CD4-positive, CD25-positive, alpha-beta regulatory T cell (primary cell): ENCODE measurements at regions not wholly inside any gene's neighbourhood (a gene's known extent, or its start where the extent isn't known, plus 50 kb on each side); places are given as distances from the start of the nearest gene placed in this dataset.
"Not testable (repeated sequence)": the region's sequence is repeated elsewhere in the genome, so short reads cannot be mapped to it uniquely, and the experiment has no call there.

Experiments used
- ATAC-seq, 2 donors: fragments of 150-1000 bp; cut with Tn5 transposase; one replicate each; pipeline ENCODE4 v1.10.0; 2021; ENCODE audit warnings: low read depth in 2 of 2, moderate number of reproducible peaks in 2 of 2, moderate library complexity in 1 of 2
- DNase-seq, 3 donors: peaks; one replicate each; pipeline versions ENCODE4 v3.0.0 to v3.0.0-alpha.2; 2012 to 2022; ENCODE audit warnings: mixed read lengths in 1 of 3
- H3K27ac ChIP-seq: one replicate; pipeline ENCODE4 v1.7.0; 2013; ENCODE audit warnings: mild to moderate bottlenecking, low read length; ENCODE audit not compliant: insufficient read depth, poor library complexity, severe bottlenecking
- H3K27me3 ChIP-seq: one replicate; pipeline ENCODE4 v1.7.0; 2013; ENCODE audit warnings: low read length; ENCODE audit not compliant: control insufficient read depth, insufficient read depth
- H3K36me3 ChIP-seq: one replicate; pipeline ENCODE4 v1.7.0; 2013; ENCODE audit warnings: mild to moderate bottlenecking, low read length, moderate library complexity; ENCODE audit not compliant: control insufficient read depth, insufficient read depth
- H3K4me1 ChIP-seq: 2 replicates; pipeline ENCODE4 v1.7.0; 2013; ENCODE audit warnings: mild to moderate bottlenecking, low read length; ENCODE audit not compliant: insufficient read depth, control insufficient read depth, poor library complexity, severe bottlenecking
- H3K4me3 ChIP-seq: one replicate; pipeline ENCODE4 v1.7.0; 2013; ENCODE audit warnings: low read depth, mild to moderate bottlenecking, low read length, moderate library complexity
- H3K9me3 ChIP-seq, 2 experiments: 1 replicate in 1 of 2; 2 replicates in 1 of 2; pipeline ENCODE4 v1.7.0; 2013; ENCODE audit warnings: low read length in 2 of 2, mild to moderate bottlenecking in 1 of 2, moderate library complexity in 1 of 2; ENCODE audit not compliant: control insufficient read depth in 2 of 2
- H3K27ac Mint-ChIP-seq, 3 donors: one replicate each; pipeline ENCODE4 v1.8.0; 2020 to 2022; ENCODE audit warnings: mild to moderate bottlenecking in 3 of 3, mixed read lengths in 3 of 3, moderate library complexity in 2 of 3
- H3K27me3 Mint-ChIP-seq: one replicate; pipeline ENCODE4 v1.8.0; 2022; ENCODE audit warnings: mild to moderate bottlenecking, mixed read lengths
- H3K36me3 Mint-ChIP-seq: one replicate; pipeline ENCODE4 v1.8.0; 2020; ENCODE audit warnings: mixed read lengths
- H3K4me1 Mint-ChIP-seq, 4 donors: one replicate each; pipeline ENCODE4 v1.8.0; 2020 to 2022; ENCODE audit warnings: mixed read lengths in 4 of 4, mild to moderate bottlenecking in 1 of 4
- H3K4me3 Mint-ChIP-seq, 4 donors: one replicate each; pipeline ENCODE4 v1.8.0; 2020 to 2022; ENCODE audit warnings: mild to moderate bottlenecking in 4 of 4, mixed read lengths in 4 of 4, moderate library complexity in 3 of 4
- H3K9me3 Mint-ChIP-seq, 7 donors: one replicate each; pipeline ENCODE4 v1.8.0; 2020 to 2022; ENCODE audit warnings: mixed read lengths in 7 of 7, mild to moderate bottlenecking in 3 of 7, moderate library complexity in 2 of 7

DNA sequence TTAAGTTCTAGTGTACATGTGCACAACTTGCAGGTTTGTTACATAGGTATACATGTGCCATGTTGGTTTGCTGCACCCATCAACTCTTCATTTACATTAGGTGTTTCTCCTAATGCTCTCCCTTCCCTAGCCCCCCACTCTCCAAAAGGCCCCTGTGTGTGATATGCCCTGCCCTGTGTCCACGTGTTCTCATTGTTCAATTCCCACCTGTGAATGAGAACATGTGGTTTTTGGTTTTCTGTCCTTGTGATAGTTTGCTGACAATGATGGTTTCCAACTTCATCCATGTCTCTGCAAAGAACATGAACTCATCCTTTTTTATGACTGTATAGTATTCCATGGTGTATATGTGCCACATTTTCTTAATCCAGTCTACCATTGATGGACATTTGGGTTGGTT is 189.5 kb upstream of the TMEFF2 start:
- not testable (repeated sequence) for H3K36me3 ChIP-seq, H3K36me3 Mint-ChIP-seq, H3K27me3 Mint-ChIP-seq, H3K27ac ChIP-seq, H3K4me3 ChIP-seq, H3K4me3 Mint-ChIP-seq, H3K27me3 ChIP-seq, H3K27ac Mint-ChIP-seq, H3K9me3 ChIP-seq, H3K4me1 ChIP-seq, DNase-seq, H3K4me1 Mint-ChIP-seq, ATAC-seq
- peaks cover 0 to 10% (median 7%) of the 10 kb centered on the region in 7 donors for H3K9me3 Mint-ChIP-seq

DNA sequence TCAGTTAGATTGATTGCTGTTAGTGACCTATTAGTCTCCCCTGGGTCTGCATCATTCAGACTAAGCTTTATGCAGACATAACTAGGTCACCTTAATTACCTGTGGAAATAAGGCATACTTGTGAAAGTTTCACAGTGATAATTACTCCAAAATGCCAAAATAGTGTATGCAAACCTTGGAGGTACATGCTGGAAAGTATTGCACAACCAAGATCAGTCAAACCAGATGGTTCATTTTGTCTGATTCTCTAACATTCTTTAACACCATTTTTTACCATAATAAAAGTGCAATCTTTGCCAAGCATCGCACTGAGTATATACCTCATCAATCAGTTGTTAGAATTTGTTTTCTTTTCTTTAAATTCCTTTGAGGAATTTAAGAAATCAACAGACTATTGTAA is 186.3 kb upstream of the TMEFF2 start:
- H3K4me3 ChIP-seq = no peak overlapping the region
- Mint-ChIP-seq H3K27me3 (no peaks in the 10 kb centered on the region), H3K4me1 (no peaks in the 10 kb centered on the region), H3K9me3 (peaks cover 0 to 10% (median 2%) of the 10 kb centered on the region in 7 donors), H3K27ac (no peak overlapping the region), H3K4me3 (no peak overlapping the region), H3K36me3 (no peaks in the 10 kb centered on the region)
- H3K4me1 ChIP-seq = no peaks in the 10 kb centered on the region
- H3K27ac ChIP-seq = no peak overlapping the region
- H3K9me3 ChIP-seq = no peaks in the 10 kb centered on the region
- H3K36me3 ChIP-seq = no peaks in the 10 kb centered on the region
- ATAC-seq (no peak), DNase-seq (no peak)
- H3K27me3 ChIP-seq = no peaks in the 10 kb centered on the region

DNA sequence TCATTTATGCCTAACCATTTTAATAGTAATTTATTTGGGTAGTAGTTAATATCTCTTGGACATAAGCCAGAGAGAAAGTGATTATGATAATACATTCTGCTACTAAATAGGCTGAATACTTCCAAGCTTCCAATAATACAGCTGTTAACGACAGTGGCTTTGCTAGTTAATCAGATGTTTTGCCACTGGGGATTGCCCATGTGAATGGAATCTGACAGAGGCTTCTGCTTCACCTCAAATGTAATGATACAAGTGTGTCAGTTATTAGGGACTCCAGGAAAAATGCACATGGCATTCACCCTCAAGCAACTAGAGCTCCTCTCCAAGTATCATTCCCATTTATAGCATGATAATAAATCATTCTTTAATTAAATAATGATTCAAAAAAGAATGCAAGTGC is 185.0 kb upstream of the TMEFF2 start:
- H3K27ac Mint-ChIP-seq = no peak overlapping the region
- Histone ChIP-seq H3K4me1 (no peaks in the 10 kb centered on the region), H3K27me3 (no peaks in the 10 kb centered on the region), H3K27ac (no peak overlapping the region), H3K4me3 (no peak overlapping the region), H3K36me3 (no peaks in the 10 kb centered on the region), H3K9me3 (no peaks in the 10 kb centered on the region)
- no peak overlapping the region for H3K4me3 Mint-ChIP-seq
- H3K36me3 Mint-ChIP-seq = no peaks in the 10 kb centered on the region
- no peaks in the 10 kb centered on the region for H3K4me1 Mint-ChIP-seq
- no peaks in the 10 kb centered on the region for H3K27me3 Mint-ChIP-seq
- ATAC-seq (no peak), DNase-seq (no peak)
- H3K9me3 Mint-ChIP-seq = peaks cover 0 to 6% (median 1%) of the 10 kb centered on the region in 7 donors

DNA sequence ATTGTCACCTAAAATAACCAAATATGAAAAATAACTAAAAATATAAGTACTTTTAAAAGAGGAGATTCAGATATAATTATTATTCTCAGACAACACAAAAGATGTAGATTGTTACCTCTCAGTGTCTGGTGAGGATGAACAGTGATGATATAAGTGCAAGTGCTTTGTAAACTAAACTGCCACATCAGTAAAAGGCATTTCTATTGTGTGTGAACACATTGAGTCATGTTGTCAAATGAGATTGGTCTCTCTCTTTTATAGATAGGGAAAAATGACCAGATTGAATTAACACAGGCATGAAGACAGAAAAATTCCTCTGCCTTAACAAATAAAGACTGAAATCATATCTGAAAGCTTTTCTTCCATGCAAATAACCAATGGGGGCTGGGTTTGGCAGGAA is 182.4 kb upstream of the TMEFF2 start:
- no peaks in the 10 kb centered on the region for H3K4me1 Mint-ChIP-seq
- no peaks in the 10 kb centered on the region for H3K36me3 Mint-ChIP-seq
- Histone ChIP-seq H3K4me1 (no peaks in the 10 kb centered on the region), H3K4me3 (no peak overlapping the region), H3K36me3 (no peaks in the 10 kb centered on the region), H3K27me3 (no peaks in the 10 kb centered on the region), H3K27ac (no peak overlapping the region), H3K9me3 (no peaks in the 10 kb centered on the region)
- H3K9me3 Mint-ChIP-seq = peaks cover 0 to 4% (median 0%) of the 10 kb centered on the region in 7 donors
- H3K27ac Mint-ChIP-seq = no peak overlapping the region
- H3K4me3 Mint-ChIP-seq = no peak overlapping the region
- no peaks in the 10 kb centered on the region for H3K27me3 Mint-ChIP-seq
- ATAC-seq = no peak
- DNase-seq = no peak

DNA sequence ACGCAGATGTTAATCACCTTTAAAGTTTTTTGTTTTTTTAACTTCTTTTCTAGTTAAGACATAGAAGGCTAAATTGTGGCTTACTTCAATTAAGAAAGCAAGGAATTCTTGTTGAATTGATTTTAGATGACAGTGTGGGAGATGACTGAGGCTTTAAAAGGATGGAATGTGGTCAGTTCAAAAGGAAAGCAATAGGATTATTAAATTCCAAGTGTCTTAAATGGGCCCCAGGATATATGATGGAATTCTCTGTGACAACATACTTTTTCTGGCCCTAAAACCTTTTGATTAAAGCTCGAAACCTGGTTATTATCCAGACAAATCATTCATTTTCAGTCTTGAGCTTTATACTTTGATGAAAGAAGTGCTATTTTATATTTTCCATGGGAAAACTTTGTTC is 179.0 kb upstream of the TMEFF2 start:
- Mint-ChIP-seq H3K27me3 (no peaks in the 10 kb centered on the region), H3K4me1 (no peaks in the 10 kb centered on the region)
- no peak for ATAC-seq

DNA sequence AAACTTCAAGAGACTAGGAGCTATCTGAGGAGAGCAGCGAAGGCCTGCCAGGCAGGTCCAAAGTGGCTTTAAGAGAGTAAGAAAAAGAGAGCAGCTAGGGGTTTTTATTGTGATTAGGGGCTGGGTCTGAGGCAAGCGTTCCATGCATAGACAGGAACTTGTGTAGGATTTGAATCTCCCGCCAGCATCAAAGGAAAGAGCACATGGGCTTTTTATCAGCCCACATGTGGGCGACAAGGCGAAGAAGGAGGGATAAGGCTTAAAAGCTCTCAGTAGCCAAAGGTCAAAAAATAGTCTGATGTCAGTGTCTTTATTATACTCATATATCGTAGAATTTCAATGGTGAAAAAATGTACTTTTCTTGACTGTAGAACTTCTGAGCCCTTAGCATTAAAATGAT is 178.5 kb upstream of the TMEFF2 start:
- H3K27me3 Mint-ChIP-seq = no peaks in the 10 kb centered on the region
- no peak for ATAC-seq
- peaks cover 0 to 2% (median 0%) of the 10 kb centered on the region in 7 donors for H3K9me3 Mint-ChIP-seq
- H3K27ac Mint-ChIP-seq = peak overlapping the region in 1 of 3 donors; percentile 27
- no peak for DNase-seq
- H3K36me3 Mint-ChIP-seq = no peaks in the 10 kb centered on the region
- H3K4me1 ChIP-seq = no peaks in the 10 kb centered on the region
- H3K4me3 Mint-ChIP-seq = no peak overlapping the region
- no peak overlapping the region for H3K27ac ChIP-seq
- H3K9me3 ChIP-seq = no peaks in the 10 kb centered on the region
- H3K4me3 ChIP-seq = no peak overlapping the region
- H3K27me3 ChIP-seq = no peaks in the 10 kb centered on the region
- no peaks in the 10 kb centered on the region for H3K36me3 ChIP-seq
- no peaks in the 10 kb centered on the region for H3K4me1 Mint-ChIP-seq

More for the DNA sequence above, 179.0 kb upstream of the TMEFF2 start:
- no peak overlapping the region for H3K4me3 ChIP-seq
- H3K4me3 Mint-ChIP-seq = no peak overlapping the region
- no peaks in the 10 kb centered on the region for H3K27me3 ChIP-seq
- H3K36me3 ChIP-seq = no peaks in the 10 kb centered on the region
- H3K9me3 Mint-ChIP-seq = peaks cover 0 to 2% (median 0%) of the 10 kb centered on the region in 7 donors
- H3K9me3 ChIP-seq = no peaks in the 10 kb centered on the region
- no peaks in the 10 kb centered on the region for H3K4me1 ChIP-seq
- DNase-seq = no peak
- H3K27ac ChIP-seq = no peak overlapping the region
- H3K36me3 Mint-ChIP-seq = no peaks in the 10 kb centered on the region
- H3K27ac Mint-ChIP-seq = no peak overlapping the region

DNA sequence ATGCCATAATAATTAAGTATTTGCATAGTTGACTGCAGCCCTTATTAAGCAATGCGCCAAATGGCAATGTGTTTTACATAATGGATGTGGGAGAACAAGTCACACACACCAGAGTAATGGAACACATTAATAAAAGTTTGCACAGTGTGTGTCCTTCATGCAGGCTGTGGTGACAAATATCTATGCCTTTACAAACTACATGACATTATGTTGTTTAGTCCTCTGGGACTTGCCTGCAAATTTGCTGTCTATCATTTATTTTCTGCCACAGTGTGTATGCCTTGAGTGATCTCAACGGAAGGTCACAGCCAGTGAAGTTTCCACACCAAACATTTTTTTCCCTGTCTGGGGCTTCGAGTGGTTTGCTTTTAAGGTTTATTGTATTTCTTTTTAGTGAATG is 175.2 kb upstream of the TMEFF2 start:
- Histone ChIP-seq H3K27me3 (no peaks in the 10 kb centered on the region), H3K9me3 (no peaks in the 10 kb centered on the region), H3K4me1 (no peaks in the 10 kb centered on the region), H3K36me3 (no peaks in the 10 kb centered on the region), H3K27ac (no peak overlapping the region), H3K4me3 (no peak overlapping the region)
- Mint-ChIP-seq H3K36me3 (no peaks in the 10 kb centered on the region), H3K4me3 (no peak overlapping the region), H3K9me3 (peaks cover 0 to 6% (median 0%) of the 10 kb centered on the region in 7 donors), H3K27ac (no peak overlapping the region), H3K27me3 (no peaks in the 10 kb centered on the region), H3K4me1 (no peaks in the 10 kb centered on the region)
- no peak for DNase-seq
- no peak for ATAC-seq

DNA sequence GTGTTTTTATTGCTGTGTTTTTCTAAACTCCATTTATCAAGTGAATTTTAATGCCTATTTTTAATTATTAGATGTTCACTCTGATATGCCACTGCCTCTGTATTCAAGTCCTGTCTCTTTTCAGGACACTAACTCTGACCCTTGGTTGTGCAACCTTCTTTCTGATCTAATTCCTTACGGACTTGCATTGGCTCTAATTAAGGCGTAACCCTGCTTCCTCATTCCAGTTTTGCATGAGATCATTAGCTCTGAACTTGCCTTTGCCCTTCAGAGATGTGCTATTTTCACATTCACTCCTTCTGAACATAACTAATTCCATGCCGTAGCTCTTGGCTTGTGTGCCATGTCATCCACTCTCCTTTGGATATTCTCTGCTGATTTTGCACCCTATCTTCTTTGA is 162.5 kb upstream of the TMEFF2 start:
- H3K27me3 Mint-ChIP-seq = no peaks in the 10 kb centered on the region
- Histone ChIP-seq H3K9me3 (no peaks in the 10 kb centered on the region), H3K36me3 (no peaks in the 10 kb centered on the region), H3K27ac (no peak overlapping the region), H3K4me1 (no peaks in the 10 kb centered on the region), H3K4me3 (no peak overlapping the region), H3K27me3 (no peaks in the 10 kb centered on the region)
- H3K27ac Mint-ChIP-seq = no peak overlapping the region
- ATAC-seq (no peak), DNase-seq (no peak)
- peaks cover 0 to 6% (median 3%) of the 10 kb centered on the region in 7 donors for H3K9me3 Mint-ChIP-seq
- H3K4me3 Mint-ChIP-seq = no peak overlapping the region
- H3K4me1 Mint-ChIP-seq = no peaks in the 10 kb centered on the region
- H3K36me3 Mint-ChIP-seq = no peaks in the 10 kb centered on the region
